B cell (primary cell): ENCODE measurements at regions not wholly inside any gene's neighbourhood (a gene's known extent, or its start where the extent isn't known, plus 50 kb on each side); places are given as distances from the start of the nearest gene placed in this dataset.

ENCODE experiments used
- ATAC-seq: fragments of 200-7000 bp; cut with Tn5 transposase; one replicate; pipeline ENCODE4 v1.10.0; 2021; ENCODE audit warnings: low read depth, mild to moderate bottlenecking, moderate number of reproducible peaks, moderate library complexity
- CTCF ChIA-PET: fragments of 350-600 bp; sonication (Branson Sonifier 250); formaldehyde crosslinking; loops from one replicate; lab custom pipeline; 2021; ENCODE audit warnings: antibody characterized with exemption, inconsistent platforms; lab: Charles Lee
- POLR2A ChIA-PET: fragments of 350-600 bp; sonication (Branson Sonifier 250); formaldehyde crosslinking; loops from one replicate; lab custom pipeline; 2021; ENCODE audit warnings: antibody characterized with exemption; lab: Charles Lee
- DNase-seq: peaks from one replicate; pipeline ENCODE4 v3.0.0; 2013
- H2AFZ ChIP-seq: 2 replicates; pipeline ENCODE4 v1.6.1; 2012; ENCODE audit warnings: mild to moderate bottlenecking, low read depth, low read length; ENCODE audit not compliant: insufficient read depth, poor library complexity, severe bottlenecking
- H3K27ac ChIP-seq, 2 donors: 1 replicate in 1 of 2; 2 replicates in 1 of 2; pipeline ENCODE4 v1.5.1; 2012 to 2013; ENCODE audit warnings: low read length in 2 of 2, mild to moderate bottlenecking in 2 of 2, moderate library complexity in 1 of 2
- H3K27me3 ChIP-seq, 4 experiments: fragments of 200-600 bp in 1 of 4; sonication (generic) in 1 of 4; replicated peaks in 1 of 4; 1 replicate in 2 of 4; 2 replicates in 2 of 4; pipeline versions ENCODE4 v1.6.1 to v1.7.0; 2013 to 2016; ENCODE audit warnings: low read length in 3 of 4, mild to moderate bottlenecking in 2 of 4, mixed read lengths in 1 of 4, moderate library complexity in 1 of 4; ENCODE audit not compliant: insufficient read depth in 4 of 4, control insufficient read depth in 3 of 4; ENCODE audit errors: control extremely low read depth in 1 of 4
- H3K36me3 ChIP-seq, 2 experiments: replicated peaks in 1 of 2; 1 replicate in 1 of 2; 2 replicates in 1 of 2; pipeline versions ENCODE4 v1.6.1 to v1.7.1; 2013; ENCODE audit warnings: low read length in 1 of 2; ENCODE audit not compliant: insufficient read depth in 2 of 2, control insufficient read depth in 1 of 2; ENCODE audit errors: control extremely low read depth in 1 of 2, extremely low read depth in 1 of 2
- H3K4me1 ChIP-seq, 2 donors: fragments of 200-600 bp in 1 of 2; sonication (generic) in 1 of 2; 1 replicate in 1 of 2; 2 replicates in 1 of 2; pipeline versions ENCODE4 v1.5.1 to v1.6.1; 2013 to 2017; ENCODE audit warnings: low read length in 2 of 2; ENCODE audit not compliant: control insufficient read depth in 2 of 2, insufficient read depth in 2 of 2
- H3K4me2 ChIP-seq: replicated peaks from 2 replicates; pipeline ENCODE3; 2012; ENCODE audit warnings: mild to moderate bottlenecking, low read depth, low read length; ENCODE audit not compliant: poor library complexity, severe bottlenecking
- H3K4me3 ChIP-seq, 5 experiments: fragments of 200-600 bp in 1 of 5; sonication (generic) in 1 of 5; 1 replicate in 3 of 5; 2 replicates in 2 of 5; pipeline versions ENCODE4 v1.5.1 to v1.7.0; 2011 to 2016; ENCODE audit warnings: low read length in 4 of 5, mild to moderate bottlenecking in 4 of 5, low read depth in 2 of 5, control low read depth in 1 of 5, moderate library complexity in 1 of 5; ENCODE audit not compliant: insufficient read depth in 1 of 5; ENCODE audit errors: control extremely low read depth in 1 of 5, extremely low read depth in 1 of 5
- H3K79me2 ChIP-seq: fragments of 200-600 bp; sonication (generic); one replicate; pipeline ENCODE4 v1.6.0; 2016; ENCODE audit warnings: low read length; ENCODE audit not compliant: control insufficient read depth, insufficient read depth
- H3K9ac ChIP-seq: fragments of 200-600 bp; sonication (generic); 2 replicates; pipeline ENCODE4 v1.6.1; 2017; ENCODE audit warnings: mild to moderate bottlenecking, low read length, moderate library complexity
- H3K9me3 ChIP-seq, 3 donors: one replicate each; pipeline versions ENCODE4 v1.6.1 to v1.7.1; 2013; ENCODE audit warnings: low read length in 2 of 3; ENCODE audit not compliant: control insufficient read depth in 2 of 3, insufficient read depth in 1 of 3; ENCODE audit errors: control extremely low read depth in 1 of 3
- H4K20me1 ChIP-seq: 2 replicates; pipeline ENCODE4 v1.6.0; 2012; ENCODE audit warnings: mild to moderate bottlenecking, low read length; ENCODE audit not compliant: insufficient read depth, control insufficient read depth, poor library complexity, severe bottlenecking
- H3K27ac Mint-ChIP-seq: one replicate; pipeline ENCODE4 v1.8.0; 2021; ENCODE audit warnings: mixed read lengths
- H3K27me3 Mint-ChIP-seq: one replicate; pipeline ENCODE4 v1.8.0; 2021; ENCODE audit warnings: mixed read lengths
- H3K4me1 Mint-ChIP-seq: one replicate; pipeline ENCODE4 v1.8.0; 2021; ENCODE audit warnings: mixed read lengths
- H3K4me3 Mint-ChIP-seq: one replicate; pipeline ENCODE4 v1.8.0; 2021; ENCODE audit warnings: mixed read lengths
- H3K9me3 Mint-ChIP-seq: one replicate; pipeline ENCODE4 v1.8.0; 2022; ENCODE audit warnings: mixed read lengths; ENCODE audit not compliant: insufficient read depth
- EZH2 ChIP-seq: IDR thresholded peaks from 2 replicates; pipeline ENCODE4 v1.6.1; 2012; ENCODE audit warnings: borderline replicate concordance, low read depth, mild to moderate bottlenecking, moderate library complexity, low read length; ENCODE audit not compliant: insufficient read depth, poor library complexity, severe bottlenecking
- WGBS: methylation state at CpG from one replicate; pipeline ENCODE4 v1.1.5; 2013; ENCODE audit warnings: missing lambda C conversion rate; ENCODE audit not compliant: insufficient coverage; 5-methylcytosine and 5-hydroxymethylcytosine counted together
- intact Hi-C: fragments of 100-400 bp; cut with micrococcal nuclease; formaldehyde crosslinking; loops from one replicate; pipeline ENCODE4 v1.10.0; 2022
- TF ChIP-seq, protein P1 (sequence below): fragments of 200-600 bp; IDR thresholded peaks from one replicate; pipeline ENCODE4 v1.8.0; 2022; ENCODE audit warnings: antibody characterized with exemption, mild to moderate bottlenecking

DNA sequence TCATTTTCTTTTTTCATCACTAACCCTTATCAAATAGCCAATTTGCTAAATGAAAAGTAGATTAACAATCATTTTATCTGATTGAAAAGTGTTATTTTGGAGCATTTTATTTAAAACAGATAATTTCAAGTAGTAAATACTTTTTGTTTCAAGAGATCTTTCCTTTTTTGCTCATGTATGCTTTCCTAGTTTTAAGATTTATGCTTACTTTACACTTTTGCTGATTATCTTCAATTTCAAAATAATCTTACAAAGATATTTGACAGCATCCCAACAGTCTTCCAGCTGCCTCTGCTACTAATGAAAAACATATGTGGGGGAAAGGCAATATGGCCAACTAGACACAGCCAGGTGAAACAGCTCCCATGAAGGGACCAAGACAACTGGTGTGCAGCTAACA lies 1027.3 kb upstream of the CDH9 start:
- H3K9me3 Mint-ChIP-seq: peaks cover 4% of the 10 kb centered on the region
- Histone ChIP-seq H3K27me3 (no peaks in the 10 kb centered on the region), H4K20me1 (no peaks in the 10 kb centered on the region), H3K4me2 (no peak overlapping the region), H3K9ac (no peak overlapping the region), H3K4me3 (no peak overlapping the region), H3K9me3 (peaks cover 0 to 15% (median 1%) of the 10 kb centered on the region in 3 donors), H3K4me1 (no peaks in the 10 kb centered on the region), H3K79me2 (no peaks in the 10 kb centered on the region), H3K27ac (no peak overlapping the region), H3K36me3 (no peaks in the 10 kb centered on the region), H2AFZ (no peak overlapping the region)
- H3K4me3 Mint-ChIP-seq: no peak overlapping the region
- H3K27me3 Mint-ChIP-seq: no peaks in the 10 kb centered on the region
- DNase-seq: no peak
- no peak for TF ChIP-seq EZH2
- TF ChIP-seq, protein P1, sequence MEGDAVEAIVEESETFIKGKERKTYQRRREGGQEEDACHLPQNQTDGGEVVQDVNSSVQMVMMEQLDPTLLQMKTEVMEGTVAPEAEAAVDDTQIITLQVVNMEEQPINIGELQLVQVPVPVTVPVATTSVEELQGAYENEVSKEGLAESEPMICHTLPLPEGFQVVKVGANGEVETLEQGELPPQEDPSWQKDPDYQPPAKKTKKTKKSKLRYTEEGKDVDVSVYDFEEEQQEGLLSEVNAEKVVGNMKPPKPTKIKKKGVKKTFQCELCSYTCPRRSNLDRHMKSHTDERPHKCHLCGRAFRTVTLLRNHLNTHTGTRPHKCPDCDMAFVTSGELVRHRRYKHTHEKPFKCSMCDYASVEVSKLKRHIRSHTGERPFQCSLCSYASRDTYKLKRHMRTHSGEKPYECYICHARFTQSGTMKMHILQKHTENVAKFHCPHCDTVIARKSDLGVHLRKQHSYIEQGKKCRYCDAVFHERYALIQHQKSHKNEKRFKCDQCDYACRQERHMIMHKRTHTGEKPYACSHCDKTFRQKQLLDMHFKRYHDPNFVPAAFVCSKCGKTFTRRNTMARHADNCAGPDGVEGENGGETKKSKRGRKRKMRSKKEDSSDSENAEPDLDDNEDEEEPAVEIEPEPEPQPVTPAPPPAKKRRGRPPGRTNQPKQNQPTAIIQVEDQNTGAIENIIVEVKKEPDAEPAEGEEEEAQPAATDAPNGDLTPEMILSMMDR: no peak
- no peaks in the 10 kb centered on the region for H3K4me1 Mint-ChIP-seq
- ChIA-PET POLR2A (no interaction called here), CTCF (no interaction called here)
- intact Hi-C loops: no loop called here
- no peak for ATAC-seq
- no peak overlapping the region for H3K27ac Mint-ChIP-seq

- H3K27ac Mint-ChIP-seq: no peak overlapping the region
- Histone ChIP-seq H3K9me3 (peaks cover 0 to 7% (median 1%) of the 10 kb centered on the region in 3 donors), H3K4me3 (no peak overlapping the region), H2AFZ (no peak overlapping the region), H3K36me3 (no peaks in the 10 kb centered on the region), H3K4me1 (no peaks in the 10 kb centered on the region), H3K4me2 (no peak overlapping the region), H3K79me2 (no peaks in the 10 kb centered on the region), H3K27ac (no peak overlapping the region), H3K9ac (no peak overlapping the region), H3K27me3 (no peaks in the 10 kb centered on the region), H4K20me1 (no peaks in the 10 kb centered on the region)
- ATAC-seq: no peak
- ChIA-PET POLR2A (no interaction called here), CTCF (no interaction called here)
- DNase-seq: no peak
- TF ChIP-seq, protein P1: no peak
- TF ChIP-seq EZH2: no peak
- intact Hi-C loops: no loop called here
- no peaks in the 10 kb centered on the region for H3K27me3 Mint-ChIP-seq
- no peak overlapping the region for H3K4me3 Mint-ChIP-seq
- no CpG with 5 or more reads among the region's 1 CpG for WGBS
- H3K4me1 Mint-ChIP-seq: no peaks in the 10 kb centered on the region
- peaks cover 8% of the 10 kb centered on the region for H3K9me3 Mint-ChIP-seq
Measured at GRCh38 chr5:28046596-28046995, 1008.2 kb upstream of the CDH9 start.
